Inflammatory macrophage treated with lipopolysaccharide for 1 hour (primary cell): ENCODE measurements at regions not wholly inside any gene's neighbourhood (a gene's known extent, or its start where the extent isn't known, plus 50 kb on each side); places are given as distances from the start of the nearest gene placed in this dataset.

Experiments used
- DNase-seq, 2 donors: peaks; one replicate each; pipeline ENCODE4 v3.0.0-alpha.2; 2020 to 2022

DNA sequence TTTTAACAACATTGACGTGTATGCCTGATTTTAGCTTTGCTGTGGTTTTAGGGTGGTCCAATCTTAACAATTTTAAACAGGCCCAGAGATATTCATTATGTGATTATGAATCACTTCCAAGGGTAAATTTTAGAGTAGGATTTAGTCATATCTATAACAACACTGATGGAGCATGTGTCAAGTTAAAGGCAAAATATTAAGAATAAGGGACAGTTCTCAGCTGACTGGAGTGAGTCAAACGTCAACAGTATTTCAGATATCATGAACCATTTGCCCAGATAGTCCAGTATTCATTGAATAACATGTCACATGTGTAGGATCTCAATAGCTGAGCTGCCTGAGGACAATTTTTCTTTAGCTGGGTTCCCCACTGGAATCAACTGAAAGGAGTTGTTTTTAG, 61.3 kb upstream of the VCX2 start:
- no peak for DNase-seq

DNA sequence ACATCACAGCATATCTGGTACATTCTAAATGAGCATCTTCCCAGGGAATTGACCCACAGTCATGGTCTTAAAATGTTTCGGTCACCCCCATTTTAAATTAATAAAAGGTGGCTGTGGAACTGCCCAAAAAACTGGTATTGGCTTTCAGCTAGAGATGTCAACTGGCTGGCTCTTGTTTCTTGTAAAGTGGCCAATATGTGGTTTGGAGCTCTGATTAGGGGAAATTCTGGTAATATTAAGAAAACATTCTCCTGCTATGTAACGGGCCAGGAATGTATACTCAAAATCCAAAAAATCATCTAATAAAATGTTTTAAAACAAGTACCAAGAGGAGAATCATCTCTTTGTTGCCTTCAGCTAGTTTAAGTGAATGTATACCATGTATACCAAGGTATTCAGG, 62.0 kb upstream of the VCX2 start:
- DNase-seq = no peak

DNA sequence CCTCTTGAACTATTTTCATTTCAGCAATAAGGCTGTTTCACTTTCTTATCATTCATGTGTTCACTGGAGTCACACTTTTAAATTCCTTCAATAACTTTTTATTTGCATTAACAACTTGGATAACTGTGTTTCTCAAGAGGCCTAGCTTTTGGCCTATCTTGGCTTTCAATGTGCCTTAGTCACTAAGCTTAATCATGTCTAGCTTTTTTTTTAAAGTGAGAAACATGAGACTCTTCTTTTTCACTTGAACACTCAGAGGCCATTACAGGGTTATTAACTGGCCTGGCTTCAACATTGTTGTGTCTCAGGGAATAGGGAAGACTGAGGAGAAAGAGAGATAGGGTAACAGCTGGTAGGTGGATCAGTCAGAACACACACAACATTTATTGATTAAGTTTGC, 64.0 kb upstream of the VCX2 start:
- DNase-seq = no peak

DNA sequence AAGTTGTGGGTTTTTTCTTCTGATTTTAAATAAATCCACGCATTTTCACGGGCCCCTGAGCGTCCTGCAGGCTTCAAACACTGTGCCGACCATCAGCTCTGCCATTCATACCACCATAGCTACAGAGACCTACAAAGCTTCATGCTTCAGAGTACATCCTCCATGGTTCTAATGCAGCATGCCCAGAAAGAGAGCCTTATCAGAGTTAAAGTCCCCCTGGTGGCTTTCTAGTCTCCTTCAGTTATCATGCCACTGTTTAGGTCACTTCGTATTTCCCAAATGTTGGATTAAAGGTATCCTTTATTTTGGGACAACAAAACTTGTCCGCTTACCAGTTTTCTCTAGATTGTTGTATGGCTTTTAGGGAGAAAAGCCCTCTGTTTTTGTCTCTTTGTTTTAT, 66.7 kb upstream of the VCX2 start:
- DNase-seq = no peak

DNA sequence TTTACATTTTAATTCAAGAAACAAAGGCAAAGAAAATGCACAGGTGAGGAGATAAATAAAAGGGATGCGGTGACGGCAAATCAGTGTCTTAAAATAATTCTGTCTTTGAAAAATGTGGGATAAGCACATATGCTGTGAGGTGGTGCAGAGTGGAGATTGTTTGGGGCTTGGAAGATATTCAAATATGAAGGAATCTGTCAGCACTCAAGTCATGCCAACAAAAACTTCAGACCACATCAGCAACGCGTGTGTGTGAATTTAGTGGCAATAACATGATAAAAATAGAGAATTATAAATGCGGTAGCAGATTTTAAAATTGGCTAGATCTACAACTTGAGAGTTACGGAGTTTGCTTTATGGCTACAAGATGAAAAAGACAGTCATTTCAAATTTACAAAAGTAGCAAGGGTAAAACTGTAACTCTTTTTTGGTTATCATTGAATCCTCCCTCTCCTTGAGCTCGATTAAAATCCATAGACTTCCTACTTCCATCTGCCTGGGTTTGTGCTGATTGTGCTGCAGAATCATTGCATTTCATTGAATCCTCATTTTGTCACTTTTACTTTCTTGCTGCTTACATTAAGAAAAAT, 71.5 kb upstream of the VCX2 start:
- no peak for DNase-seq

DNA sequence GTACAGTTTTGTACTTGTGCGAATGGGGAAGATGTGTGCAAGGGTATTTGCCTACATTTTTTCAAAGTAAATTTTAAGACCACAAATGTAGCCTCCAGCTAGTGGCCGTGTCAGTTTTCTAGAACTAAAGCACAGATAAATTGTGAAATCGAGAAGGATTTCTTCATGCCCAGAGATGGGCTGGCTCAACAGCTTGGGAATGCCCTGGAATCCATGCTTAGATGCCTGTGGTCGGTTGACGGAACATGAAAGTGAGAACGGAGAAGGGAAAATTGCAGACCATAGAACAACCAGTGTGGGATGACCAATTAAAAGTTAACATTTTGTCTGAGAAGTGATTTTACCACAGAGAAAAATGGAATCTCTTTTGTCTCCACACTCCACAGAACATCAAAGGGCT, 73.2 kb upstream of the VCX2 start:
- no peak for DNase-seq

DNA sequence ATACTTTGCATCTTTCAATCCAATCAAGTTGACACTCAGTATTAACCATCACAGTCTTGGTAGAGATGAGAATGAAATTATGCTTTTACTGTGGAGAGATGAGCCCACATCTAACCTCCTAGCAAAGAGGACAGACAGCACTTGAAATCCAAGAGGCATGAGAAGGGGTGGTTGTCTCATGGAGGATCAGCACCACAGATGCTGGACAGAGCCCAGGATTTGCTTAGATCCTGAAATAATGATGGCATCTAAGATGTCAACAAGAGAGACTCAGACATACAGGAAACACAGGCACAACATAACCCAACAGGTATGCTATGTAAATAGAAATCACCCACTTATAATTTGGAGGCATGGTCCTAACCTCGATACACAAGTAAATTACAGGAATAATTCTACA, 74.3 kb upstream of the VCX2 start:
- no peak for DNase-seq

DNA sequence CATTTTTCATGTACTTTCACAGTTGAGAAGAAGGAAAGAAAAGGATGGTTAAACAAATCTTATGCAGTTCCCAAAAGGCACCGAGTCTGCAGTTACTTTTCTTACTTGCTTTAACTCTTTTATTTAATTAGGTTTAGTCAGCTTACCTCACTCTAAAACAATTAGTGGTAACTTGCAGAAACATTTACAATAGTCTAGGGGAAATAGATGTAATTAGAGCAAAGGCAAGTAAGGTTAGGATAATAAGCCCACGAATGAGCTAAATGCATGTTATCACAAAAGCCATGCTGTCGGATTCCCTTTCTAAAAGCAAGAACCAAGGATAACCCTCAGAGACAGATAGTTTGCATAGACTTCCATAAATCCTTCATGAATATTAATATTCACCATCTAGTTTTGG, 82.0 kb upstream of the VCX2 start:
- DNase-seq = no peak

DNA sequence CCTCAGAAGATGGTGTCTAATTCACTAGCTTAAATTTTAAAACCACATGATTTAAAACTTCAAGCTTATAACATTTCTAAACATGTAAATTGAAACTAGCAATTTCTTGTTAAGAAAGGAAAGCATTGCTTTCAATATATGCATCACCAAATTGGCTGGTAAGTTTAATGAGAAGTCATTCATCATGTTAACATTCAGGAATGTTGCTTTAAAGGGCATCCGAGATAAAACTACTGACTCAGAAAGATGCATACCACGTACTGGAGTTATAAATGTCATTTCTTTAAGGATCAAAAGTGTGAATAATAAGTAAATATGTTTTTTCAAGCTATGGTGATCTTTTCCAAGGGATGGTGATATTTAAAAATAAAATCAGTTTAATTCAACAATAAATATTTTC, 83.3 kb upstream of the VCX2 start:
- no peak for DNase-seq

DNA sequence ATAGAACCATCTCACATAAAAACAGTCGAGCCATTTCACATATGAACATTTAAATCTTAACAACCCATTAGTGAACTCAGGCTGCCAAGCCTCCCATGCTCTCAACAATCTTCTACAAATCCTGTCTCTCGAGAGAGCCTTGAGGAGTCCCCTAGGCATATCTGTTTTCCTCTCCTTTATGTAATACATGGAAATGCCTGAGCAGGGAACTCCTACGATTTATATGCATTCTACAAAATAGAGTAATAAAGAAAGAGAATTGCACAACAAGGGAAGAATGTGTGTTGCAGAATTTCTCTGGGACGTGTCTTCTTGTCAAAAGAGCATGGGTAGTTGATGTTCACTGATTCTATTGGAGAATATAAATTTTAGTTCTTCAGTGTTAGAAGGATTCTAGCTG, 101.8 kb upstream of the VCX2 start:
- no peak for DNase-seq

DNA sequence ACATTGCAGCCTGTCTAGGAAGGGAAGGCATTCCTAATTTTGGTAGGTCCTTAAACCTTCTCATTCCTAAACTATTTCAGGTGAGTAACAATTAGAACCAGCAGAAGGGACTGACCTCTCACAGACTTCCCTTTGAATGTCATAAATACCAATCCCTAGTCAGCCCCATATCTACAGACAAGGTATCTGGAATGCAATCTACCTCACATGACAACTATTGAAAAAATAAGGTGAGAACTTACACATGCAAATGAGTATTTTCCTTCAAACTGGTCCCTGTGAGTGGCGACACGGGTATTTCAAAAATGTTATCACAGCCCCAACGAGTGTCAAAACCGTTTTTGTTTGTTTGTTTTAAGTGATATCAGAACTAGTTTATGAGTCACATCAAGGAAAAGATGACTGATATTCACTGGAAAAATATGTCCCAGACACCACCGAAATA, 102.4 kb upstream of the VCX2 start:
- no peak for DNase-seq

DNA sequence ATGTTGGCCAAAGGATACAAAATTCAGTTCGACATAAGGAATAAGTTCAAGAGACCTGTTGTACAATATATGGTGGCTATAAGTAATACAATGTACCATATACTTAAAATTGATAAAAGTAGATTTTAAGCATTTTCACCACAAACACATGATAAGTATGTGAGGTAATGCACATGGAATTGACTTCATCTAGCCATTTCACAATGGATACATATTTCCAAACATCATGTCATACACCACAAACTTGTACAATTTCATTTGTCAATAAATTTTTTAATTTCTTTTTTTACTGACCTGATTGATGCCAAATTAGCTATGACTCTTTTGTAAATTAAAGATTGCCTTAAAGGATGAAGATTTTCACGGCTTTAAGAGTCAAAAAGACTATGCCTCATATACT, 103.1 kb upstream of the VCX2 start:
- no peak for DNase-seq

DNA sequence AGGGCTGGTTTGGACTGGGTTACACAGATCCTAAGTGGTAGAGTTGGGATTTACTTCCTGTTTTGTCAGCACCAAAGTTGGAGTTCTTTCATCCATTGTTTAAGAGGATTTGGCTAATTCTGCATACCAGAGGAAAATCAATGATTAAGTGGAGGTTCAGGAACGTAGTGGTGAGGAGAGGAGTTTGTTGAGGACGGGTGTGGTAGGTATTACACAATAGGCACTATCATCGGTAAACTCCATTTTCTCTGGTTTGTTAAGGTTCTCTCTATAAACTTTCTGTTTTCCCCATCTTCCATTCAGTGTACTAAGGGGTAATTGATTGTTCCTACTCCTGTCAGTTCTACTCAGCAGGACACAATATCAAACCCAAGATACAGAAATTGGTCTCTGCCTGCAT, 107.5 kb upstream of the VCX2 start:
- no peak for DNase-seq

DNA sequence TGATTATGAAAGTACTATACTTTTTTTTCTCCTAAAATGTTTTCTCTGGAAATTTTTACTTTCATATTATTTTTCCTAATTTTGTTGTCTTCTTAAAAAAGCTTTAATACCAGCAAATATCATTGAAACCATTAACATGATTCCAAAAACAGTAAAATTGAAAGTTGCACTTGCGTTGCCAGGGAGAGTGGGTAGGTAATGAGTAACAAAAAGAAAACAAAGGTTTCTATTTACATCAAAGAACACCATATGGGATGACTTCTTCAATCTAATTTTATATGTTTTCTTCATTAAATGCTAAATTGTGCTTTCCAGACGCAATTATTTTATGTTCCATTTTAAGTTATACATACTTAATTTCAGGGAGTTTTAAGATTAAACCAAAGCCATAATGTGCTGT, 108.3 kb upstream of the VCX2 start:
- no peak for DNase-seq

DNA sequence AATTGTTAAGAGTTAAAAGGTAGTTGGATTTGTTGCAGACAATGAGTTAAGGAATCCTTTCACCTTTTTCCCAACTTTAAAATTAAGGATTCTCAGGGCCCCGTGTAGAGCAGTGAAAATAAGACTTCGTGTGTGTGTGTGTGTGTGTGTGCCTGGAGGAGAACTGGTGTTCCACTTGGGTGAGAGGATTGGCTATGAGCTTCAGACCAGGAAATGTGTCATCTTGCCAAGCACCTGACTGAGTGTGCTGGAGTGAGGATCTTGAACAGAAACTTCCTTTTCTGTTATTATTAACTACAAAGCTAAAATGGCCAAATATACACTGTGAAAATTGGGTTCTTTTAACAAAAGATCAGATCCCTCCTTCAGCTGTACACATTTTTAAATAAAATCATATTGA, 113.1 kb upstream of the VCX2 start:
- no peak for DNase-seq

DNA sequence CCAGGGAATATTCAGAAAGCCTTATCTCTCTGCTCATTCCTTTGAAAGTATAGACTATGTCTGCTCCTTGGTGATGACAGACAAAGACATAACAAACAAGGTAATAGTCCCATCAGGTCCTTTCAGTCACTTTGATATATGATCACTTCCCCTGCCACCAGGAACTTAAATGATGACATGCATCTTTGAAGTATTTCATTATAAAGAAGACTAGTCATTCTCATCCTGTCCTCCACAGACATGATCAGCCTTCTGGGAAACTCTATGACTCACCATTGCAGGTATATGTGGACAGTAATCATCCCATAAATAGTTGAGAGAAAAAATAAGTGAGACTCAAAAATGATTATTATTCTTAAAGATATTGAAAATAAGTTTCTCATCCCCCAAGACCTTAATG, 117.5 kb upstream of the VCX2 start:
- no peak for DNase-seq

DNA sequence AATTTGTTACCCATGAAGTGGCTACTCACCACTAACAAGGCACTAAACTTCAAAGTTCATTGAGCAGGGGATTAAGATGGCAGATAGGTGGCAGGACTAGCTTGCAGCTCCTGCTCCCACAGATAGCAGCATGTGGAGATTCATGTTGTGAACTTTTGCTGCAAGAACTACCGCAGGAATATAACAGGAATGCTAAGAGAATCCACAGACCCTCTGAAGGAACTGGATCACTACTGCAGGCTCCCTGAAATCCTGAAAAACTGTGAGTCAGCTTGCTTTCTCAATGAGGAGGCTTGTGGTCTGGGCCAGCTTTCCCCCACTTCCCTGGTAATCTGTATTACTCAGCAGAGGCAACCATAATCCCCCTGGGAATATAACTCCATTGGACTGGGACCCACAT, 118.5 kb upstream of the VCX2 start:
- DNase-seq = no peak

DNA sequence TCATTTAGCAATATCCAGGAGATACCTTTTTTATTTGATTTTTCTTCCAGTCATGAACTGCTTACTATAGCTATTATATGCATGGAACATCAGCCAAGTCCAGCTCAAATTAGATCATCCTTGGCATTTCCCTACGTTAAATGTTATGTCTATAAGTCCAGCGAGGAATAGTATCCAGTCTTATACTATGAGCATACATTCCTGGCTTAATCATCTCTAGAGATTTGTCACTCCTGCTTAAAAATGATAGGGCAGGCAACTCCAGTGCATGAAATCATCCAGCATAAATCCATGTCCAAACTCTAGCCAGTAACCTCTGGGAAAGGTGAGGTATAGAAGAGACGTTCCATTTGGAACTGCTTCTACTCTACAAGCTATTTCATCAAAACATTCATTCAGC, 126.7 kb upstream of the VCX2 start:
- DNase-seq = no peak

DNA sequence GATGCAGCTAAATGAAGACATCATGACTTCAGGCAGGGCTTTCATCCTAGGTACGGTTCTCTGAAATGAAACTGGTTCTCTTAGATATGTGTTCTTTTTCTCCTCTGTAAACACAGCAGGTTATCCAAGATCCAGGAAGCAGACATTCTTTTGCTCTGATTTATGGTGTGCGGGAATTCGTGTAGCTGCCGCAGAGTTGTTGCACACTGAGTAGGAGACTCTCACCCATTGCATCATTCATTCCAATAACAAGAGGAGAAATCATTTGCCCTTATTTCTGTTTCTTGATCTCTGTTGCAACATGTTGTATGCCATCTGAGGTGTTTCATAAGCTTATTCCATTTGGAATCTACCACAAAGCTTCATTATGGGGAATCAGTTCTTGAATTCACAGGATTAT, 133.6 kb upstream of the VCX2 start:
- no peak for DNase-seq

DNA sequence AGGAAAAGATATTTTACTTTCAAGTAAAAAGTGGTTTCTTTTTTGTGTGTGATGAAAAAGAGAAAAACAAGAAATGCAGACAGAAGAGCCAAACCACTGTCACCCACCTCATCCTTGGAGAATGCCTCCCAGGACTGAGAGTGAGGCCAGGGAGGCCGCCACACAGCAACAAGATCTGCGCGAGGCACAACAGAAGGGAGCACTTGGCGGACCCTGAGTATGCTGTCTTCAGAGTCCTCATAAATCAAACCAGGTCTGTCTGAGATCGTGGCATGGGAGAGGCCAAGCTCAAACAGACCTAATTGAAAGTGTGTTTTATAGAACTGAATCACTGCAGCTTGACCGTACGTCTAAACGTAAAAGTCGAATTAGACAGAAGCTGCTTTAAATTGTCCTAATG, 134.3 kb upstream of the VCX2 start:
- no peak for DNase-seq

DNA sequence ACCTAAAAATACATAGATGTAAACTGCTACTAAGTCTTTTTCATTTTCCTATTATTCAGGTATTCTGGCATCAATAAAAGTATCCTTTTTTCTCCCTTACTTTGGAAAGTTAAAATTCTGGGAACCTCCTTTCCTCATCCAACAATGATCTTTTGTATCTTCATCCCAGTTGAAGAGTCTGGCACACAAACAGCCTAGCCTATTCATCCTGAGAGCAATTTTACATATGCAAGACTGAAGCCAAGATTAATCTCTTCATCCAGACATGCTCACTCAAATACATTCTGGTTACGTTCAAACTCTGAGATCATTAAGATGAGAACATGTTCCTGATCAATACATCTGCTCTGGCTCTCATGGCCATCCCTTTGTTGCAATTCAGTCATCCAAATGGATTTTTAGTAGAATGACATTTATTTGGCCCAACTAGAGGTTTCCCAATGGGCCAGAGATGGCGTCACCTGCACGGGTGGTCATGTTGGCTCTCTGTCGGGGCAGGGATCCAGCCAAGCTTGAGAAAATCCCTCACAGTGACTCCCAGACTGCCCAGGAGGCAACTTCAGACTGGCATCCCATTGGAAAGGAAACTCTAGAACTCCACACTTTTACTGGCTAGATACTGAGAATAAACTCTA, 135.3 kb upstream of the VCX2 start:
- no peak for DNase-seq

DNA sequence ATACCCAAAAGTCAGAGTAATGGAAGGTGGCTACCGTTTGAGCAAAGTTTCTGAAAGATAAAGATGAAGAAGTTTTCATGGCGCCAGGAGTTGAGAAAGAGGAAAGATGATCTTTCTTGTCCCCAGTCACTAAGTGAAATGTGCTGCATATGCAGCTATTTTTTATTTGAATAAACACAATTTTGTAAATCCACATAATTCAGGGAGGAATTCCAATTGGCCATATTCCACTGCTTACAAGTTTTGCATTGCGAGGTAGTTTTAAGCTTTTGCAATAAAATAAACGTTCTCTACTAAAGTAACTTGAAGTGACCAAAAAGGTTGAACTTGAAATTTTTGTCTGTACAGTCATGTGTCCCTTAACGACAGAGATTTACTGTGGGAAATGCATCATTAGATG, 139.3 kb upstream of the VCX2 start:
- DNase-seq = no peak

DNA sequence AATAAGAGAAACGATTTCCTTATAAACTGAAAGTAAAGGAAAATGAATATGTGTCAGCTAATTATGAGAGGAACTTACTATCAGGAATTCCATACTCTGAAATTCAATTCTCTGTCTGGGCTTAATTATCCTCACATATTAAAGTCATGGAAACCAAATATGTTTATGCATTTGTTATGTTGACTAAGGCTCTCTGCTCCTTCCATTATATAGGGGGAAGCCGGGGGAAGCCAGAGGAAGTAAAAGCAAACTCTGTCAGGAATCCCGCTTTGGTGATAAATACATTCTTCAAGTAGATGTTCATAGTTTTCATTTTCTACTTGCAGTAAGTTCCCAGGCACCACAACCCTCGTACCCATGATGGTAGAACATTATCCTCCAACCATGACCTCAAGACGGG, 142.8 kb upstream of the VCX2 start:
- no peak for DNase-seq

DNA sequence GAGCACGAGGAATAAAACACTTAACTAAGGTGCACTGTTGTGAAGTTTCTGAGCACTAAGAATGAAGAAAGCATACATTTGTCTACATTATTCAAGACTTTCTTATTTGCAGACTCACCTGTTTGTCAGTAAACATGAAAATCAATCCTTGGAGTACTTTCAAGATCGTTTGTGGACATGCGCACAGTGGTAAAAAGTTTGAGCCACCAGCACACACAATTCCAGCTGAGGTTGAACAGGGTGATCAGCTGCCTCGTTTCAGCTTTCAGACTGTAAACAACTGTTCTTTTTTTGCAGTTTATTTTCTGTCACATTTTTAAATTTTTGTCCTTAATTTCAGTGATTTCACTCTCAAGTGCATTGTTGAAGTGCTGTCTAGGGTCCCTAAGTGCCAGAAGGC, 143.8 kb upstream of the VCX2 start:
- DNase-seq = no peak

DNA sequence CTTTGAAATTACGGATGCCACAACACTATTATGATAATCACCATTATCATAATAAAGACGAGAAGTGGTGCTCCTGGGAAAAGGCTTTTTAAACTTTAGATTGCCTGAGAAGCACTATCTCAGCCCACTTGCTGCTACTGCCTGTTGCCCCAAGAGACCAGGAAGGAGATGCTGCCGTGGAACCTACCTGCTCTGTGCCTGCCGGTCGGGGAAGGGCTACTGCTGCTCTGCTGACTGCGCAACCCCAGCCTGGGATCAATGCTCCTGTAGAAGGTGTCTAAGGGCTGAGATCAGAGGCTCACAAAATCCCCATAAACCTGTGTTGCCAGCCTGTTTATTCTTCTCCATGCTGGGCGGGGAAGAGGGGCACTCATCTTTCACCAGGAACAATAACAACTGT, 145.3 kb upstream of the VCX3B start:
- no peak for DNase-seq

DNA sequence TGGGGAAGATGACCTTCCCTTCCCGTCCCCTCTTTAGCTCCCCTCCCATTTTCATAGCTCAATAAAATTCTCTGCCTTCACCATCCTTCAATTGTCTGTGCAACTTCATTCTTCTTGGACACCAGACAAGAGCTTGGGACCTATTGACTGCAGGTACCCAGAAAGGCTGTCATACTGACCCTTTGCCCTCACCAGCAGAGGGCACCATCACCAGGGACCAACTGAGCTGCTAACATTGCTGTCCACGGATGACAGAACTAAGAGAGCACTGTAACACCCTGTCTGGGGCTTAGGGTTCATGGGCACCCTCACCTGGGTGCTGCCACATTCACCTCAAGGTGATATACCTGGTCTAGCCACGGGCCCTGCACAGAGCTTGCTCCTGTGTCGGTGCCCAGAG, 141.3 kb upstream of the VCX3B start:
- DNase-seq = no peak
